Heart right ventricle (tissue), 16 donors: ENCODE measurements at regions not wholly inside any gene's neighbourhood (a gene's known extent, or its start where the extent isn't known, plus 50 kb on each side); places are given as distances from the start of the nearest gene placed in this dataset.

ENCODE experiments used
- ATAC-seq, 8 donors: fragments of 200-7000 bp; cut with Tn5 transposase; one replicate each; pipeline ENCODE4 v1.9.1; 2020; ENCODE audit warnings: mild to moderate bottlenecking in 8 of 8, moderate library complexity in 8 of 8, moderate number of reproducible peaks in 1 of 8
- DNase-seq, 2 donors: peaks; one replicate each; pipeline ENCODE4 v3.0.0-alpha.2; 2020
- H3K27ac ChIP-seq, 10 donors: fragments of 200-600 bp; sonication (generic) in 2 of 10; one replicate each; pipeline versions ENCODE4 v1.5.0 to v1.8.0; 2020 to 2022; ENCODE audit warnings: mild to moderate bottlenecking in 3 of 10
- H3K27me3 ChIP-seq, 7 donors: fragments of 200-600 bp; one replicate each; pipeline ENCODE4 v1.8.0; 2021 to 2022; ENCODE audit warnings: mild to moderate bottlenecking in 2 of 7
- H3K36me3 ChIP-seq, 9 donors: fragments of 200-600 bp; sonication (generic) in 1 of 9; one replicate each; pipeline versions ENCODE4 v1.5.0 to v1.8.0; 2020 to 2022; ENCODE audit warnings: mild to moderate bottlenecking in 2 of 9
- H3K4me1 ChIP-seq, 9 donors: fragments of 200-600 bp; sonication (generic) in 1 of 9; one replicate each; pipeline versions ENCODE4 v1.5.0 to v1.8.0; 2020 to 2022; ENCODE audit warnings: mild to moderate bottlenecking in 4 of 9
- H3K4me3 ChIP-seq, 10 donors: fragments of 200-600 bp; sonication (generic) in 2 of 10; one replicate each; pipeline versions ENCODE4 v1.5.0 to v1.8.0; 2020 to 2022; ENCODE audit warnings: mild to moderate bottlenecking in 7 of 10, moderate library complexity in 2 of 10
- H3K9me3 ChIP-seq, 11 donors: fragments of 200-600 bp in 10 of 11; sonication (generic) in 2 of 11; one replicate each; pipeline versions ENCODE4 v1.5.0 to v1.8.0; 2013 to 2022; ENCODE audit warnings: mild to moderate bottlenecking in 2 of 11, control low read depth in 1 of 11, moderate library complexity in 1 of 11
- WGBS, 2 donors: extraction: QIAGEN DNeasy Blood & Tissue Kit; methylation state at CpG; one replicate each; pipeline ENCODE4 v1.1.7; 2013; ENCODE audit warnings: inconsistent platforms in 1 of 2; 5-methylcytosine and 5-hydroxymethylcytosine counted together
- intact Hi-C, 10 donors: fragments of 100-400 bp; cut with DNase I; formaldehyde crosslinking; loops; one replicate each; pipeline versions ENCODE4 v1.11.1 to v1.14.2; 2022
- TF ChIP-seq, protein P1 (sequence below), 9 donors: fragments of 200-600 bp; sonication (generic) in 2 of 9; IDR thresholded peaks; one replicate each; pipeline versions ENCODE4 v1.5.0 to v1.8.0; 2021 to 2022; ENCODE audit warnings: antibody characterized with exemption in 9 of 9, mild to moderate bottlenecking in 5 of 9, moderate library complexity in 1 of 9
- donor health status: Arrhythmogenic right ventricular cardiomyopathy.
- donor health status: ischemic (EF 13 %, LVEDD 7.1; RV severe dilation, severe dysfunction).
- donor health status: healthy with polysubstance abuse.
- donor health status: DM: no; HTN: yes; CAD: no.
- donor health status: DM: no; HTN: no; CAD: no.
- donor health status: ischemic (EF 25% LVEDD 6.9; RV normal size, moderate dysfunction).
- donor health status: ischemic (EF 25% LVEDD 5.7; RV mildly dilated, moderate dysfunction).
- donor health status: healthy.
- donor health status: DM: yes; HTN: yes; CAD: no.
- donor health status: Ischemic cardiomyopathy.
- donor health status: ischemic (EF 35%, LVEDD 5.7; RV mildly dilated, moderate dysfunction).
- donor health status: nonischemic (EF 11% LVEDD 7.7; RV severe dilation, severe dysfunction).
- donor health status: DM: yes; HTN: yes; CAD: no.
- donor health status: PGD.
- donor health status: ischemic (EF 29% LVEDD 5.4; RV normal size, mild dysfunction).
- donor health status: nonischemic (EF 23%, LVEDD 6.1; RV moderate dilation, normal function).

DNA sequence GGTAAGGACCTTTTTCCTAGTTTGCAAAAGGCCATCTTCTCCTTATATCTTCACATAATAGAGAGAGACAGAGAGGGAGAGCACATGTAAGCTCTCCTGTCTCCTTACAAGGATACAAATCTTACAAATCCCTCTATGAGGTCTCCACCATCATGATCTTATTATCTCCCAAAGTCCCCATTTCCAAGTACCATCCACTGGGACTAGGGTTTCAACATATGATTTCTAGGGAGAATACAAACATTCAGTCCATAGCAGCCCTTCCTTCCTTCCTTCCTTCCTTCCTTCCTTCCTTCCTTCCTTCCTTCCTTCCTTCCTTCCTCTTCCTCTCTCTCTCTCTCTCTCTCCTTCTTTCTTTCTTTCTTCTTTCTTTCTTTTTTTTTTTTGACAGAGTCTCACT is 1132.9 kb upstream of the WWC1 start:
- no peak overlapping the region for H3K4me3 ChIP-seq
- H3K9me3 ChIP-seq = no peaks in the 10 kb centered on the region
- H3K4me1 ChIP-seq = peaks cover 0 to 6% (median 0%) of the 10 kb centered on the region in 9 donors
- no peak overlapping the region for H3K27ac ChIP-seq
- ATAC-seq (no peak), DNase-seq (no peak)
- TF ChIP-seq, protein P1, sequence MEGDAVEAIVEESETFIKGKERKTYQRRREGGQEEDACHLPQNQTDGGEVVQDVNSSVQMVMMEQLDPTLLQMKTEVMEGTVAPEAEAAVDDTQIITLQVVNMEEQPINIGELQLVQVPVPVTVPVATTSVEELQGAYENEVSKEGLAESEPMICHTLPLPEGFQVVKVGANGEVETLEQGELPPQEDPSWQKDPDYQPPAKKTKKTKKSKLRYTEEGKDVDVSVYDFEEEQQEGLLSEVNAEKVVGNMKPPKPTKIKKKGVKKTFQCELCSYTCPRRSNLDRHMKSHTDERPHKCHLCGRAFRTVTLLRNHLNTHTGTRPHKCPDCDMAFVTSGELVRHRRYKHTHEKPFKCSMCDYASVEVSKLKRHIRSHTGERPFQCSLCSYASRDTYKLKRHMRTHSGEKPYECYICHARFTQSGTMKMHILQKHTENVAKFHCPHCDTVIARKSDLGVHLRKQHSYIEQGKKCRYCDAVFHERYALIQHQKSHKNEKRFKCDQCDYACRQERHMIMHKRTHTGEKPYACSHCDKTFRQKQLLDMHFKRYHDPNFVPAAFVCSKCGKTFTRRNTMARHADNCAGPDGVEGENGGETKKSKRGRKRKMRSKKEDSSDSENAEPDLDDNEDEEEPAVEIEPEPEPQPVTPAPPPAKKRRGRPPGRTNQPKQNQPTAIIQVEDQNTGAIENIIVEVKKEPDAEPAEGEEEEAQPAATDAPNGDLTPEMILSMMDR (IDR thresholded peaks at IDR 0.05) = no peak
- intact Hi-C loops = no loop called here
- no peaks in the 10 kb centered on the region for H3K27me3 ChIP-seq
- H3K36me3 ChIP-seq = no peaks in the 10 kb centered on the region

DNA sequence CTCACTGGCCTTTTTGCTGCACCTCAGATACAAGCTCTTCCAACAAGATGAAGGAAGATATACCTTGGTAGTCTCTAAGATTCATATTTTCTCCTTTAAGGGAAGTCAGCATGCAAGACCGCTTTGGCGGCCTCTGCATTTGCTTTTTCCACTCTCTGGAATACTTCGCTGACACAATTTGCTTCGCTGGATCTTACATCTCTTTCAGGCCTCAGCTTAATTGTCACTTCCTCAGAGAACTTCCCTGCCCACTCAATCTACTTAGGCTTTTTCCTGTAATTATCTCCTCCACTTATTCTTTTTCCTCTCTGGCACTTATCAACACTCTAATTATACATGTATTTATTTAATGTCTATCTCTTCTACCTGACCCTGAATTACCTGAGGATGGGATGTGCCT is 1131.1 kb upstream of the WWC1 start:
- TF ChIP-seq, protein P1 (IDR thresholded peaks at IDR 0.05) = no peak
- Histone ChIP-seq H3K27ac (no peak overlapping the region), H3K27me3 (no peaks in the 10 kb centered on the region), H3K36me3 (no peaks in the 10 kb centered on the region), H3K4me3 (no peak overlapping the region), H3K4me1 (no peaks in the 10 kb centered on the region), H3K9me3 (no peaks in the 10 kb centered on the region)
- DNase-seq = no peak
- intact Hi-C loops = no loop called here
- WGBS, 2 donors = 77 to 79% methylated on average over 4 of the region's 4 CpGs
- no peak for ATAC-seq

DNA sequence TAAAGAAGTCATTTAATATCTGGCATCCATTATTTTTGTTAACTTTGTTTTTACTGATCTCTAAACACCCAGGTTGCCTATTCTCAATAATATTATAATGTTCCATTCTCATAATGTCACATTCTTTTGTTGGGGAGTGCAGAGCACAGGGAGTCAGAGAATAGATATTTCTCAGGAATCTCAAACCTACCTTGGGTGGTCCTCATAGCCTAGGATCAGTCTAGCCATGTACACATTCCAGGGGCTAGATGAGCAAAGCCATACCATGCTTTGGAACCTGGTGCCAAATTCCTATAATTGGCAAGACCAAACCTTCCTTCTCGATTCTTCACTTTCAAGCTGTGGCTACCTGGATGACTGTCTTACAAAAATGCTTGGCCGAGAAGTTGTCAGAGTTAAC is 1124.7 kb upstream of the WWC1 start:
- no peak for ATAC-seq
- intact Hi-C loops = no loop called here
- TF ChIP-seq, protein P1 (IDR thresholded peaks at IDR 0.05) = no peak
- Histone ChIP-seq H3K4me3 (no peak overlapping the region), H3K27ac (no peak overlapping the region), H3K9me3 (no peaks in the 10 kb centered on the region), H3K27me3 (no peaks in the 10 kb centered on the region), H3K4me1 (no peaks in the 10 kb centered on the region), H3K36me3 (no peaks in the 10 kb centered on the region)
- DNase-seq = no peak
- 76 to 80% methylated on average over 2 of the region's 2 CpGs for WGBS, 2 donors

DNA sequence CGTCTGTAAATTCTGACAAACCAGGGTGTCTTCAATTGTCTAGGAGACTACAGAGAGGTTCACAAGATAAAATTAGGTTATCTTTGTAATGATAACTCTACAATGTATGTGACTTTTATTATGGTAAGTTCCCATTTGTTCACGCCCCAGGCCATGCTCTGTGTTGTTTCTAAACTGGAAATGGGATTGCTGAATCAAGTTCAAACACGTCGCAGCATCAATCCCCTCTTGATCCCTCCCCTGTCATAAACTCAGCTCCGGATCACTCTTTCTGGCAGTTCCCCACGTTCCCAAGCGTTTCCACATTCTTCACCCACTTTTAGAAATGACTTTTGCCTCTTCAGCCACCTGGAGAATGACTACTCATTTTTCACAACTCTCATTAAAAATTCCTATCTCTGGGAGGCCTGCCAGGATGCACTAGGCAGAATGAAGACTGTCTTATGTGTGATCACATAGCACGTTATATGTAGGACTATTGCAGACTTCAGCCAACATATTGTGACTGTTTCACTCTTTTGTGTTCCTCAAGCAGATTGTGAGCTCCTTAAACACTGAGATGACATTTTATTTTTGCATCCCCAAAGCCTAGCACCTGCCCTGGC is 1124.2 kb upstream of the WWC1 start:
- Histone ChIP-seq H3K4me1 (no peaks in the 10 kb centered on the region), H3K4me3 (no peak overlapping the region), H3K27ac (no peak overlapping the region), H3K9me3 (no peaks in the 10 kb centered on the region), H3K27me3 (no peaks in the 10 kb centered on the region), H3K36me3 (no peaks in the 10 kb centered on the region)
- 65 to 74% methylated on average over 8 of the region's 8 CpGs for WGBS, 2 donors
- TF ChIP-seq, protein P1 (IDR thresholded peaks at IDR 0.05) = no peak
- no peak for DNase-seq
- intact Hi-C loops = no loop called here
- no peak for ATAC-seq
